ENCODE measurements at regions not wholly inside any gene's neighbourhood (a gene's known extent, or its start where the extent isn't known, plus 50 kb on each side); places are given as distances from the start of the nearest gene placed in this dataset.

DNA sequence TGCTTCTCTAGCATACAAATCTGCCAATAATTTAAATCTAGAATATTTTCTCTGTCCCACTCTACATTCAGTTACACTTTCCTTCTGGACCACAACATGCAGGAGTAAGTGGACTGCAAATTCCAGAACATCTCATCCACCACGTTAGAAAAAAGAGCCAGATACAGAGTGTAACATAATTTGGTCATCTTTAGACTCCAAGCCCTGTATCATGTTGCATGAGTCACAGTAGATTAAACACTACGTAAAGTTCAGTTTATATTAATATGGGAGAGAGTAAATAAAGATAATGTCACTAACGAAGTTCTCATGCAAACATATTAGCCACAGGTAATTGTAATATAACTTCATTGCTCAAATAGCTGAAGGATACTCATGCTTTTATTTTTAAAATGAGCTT, 327.0 kb downstream of the C6orf118 start:
- TF ChIP-seq, protein P1, sequence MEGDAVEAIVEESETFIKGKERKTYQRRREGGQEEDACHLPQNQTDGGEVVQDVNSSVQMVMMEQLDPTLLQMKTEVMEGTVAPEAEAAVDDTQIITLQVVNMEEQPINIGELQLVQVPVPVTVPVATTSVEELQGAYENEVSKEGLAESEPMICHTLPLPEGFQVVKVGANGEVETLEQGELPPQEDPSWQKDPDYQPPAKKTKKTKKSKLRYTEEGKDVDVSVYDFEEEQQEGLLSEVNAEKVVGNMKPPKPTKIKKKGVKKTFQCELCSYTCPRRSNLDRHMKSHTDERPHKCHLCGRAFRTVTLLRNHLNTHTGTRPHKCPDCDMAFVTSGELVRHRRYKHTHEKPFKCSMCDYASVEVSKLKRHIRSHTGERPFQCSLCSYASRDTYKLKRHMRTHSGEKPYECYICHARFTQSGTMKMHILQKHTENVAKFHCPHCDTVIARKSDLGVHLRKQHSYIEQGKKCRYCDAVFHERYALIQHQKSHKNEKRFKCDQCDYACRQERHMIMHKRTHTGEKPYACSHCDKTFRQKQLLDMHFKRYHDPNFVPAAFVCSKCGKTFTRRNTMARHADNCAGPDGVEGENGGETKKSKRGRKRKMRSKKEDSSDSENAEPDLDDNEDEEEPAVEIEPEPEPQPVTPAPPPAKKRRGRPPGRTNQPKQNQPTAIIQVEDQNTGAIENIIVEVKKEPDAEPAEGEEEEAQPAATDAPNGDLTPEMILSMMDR (conservative IDR thresholded peaks at IDR 0.05; ENCODE audit: low read depth, low read length): no peak
- no peak for TF ChIP-seq POLR2A (IDR thresholded peaks at IDR 0.05; ENCODE audit: low read depth, low read length)
- no peak for TF ChIP-seq SMC3 (IDR thresholded peaks at IDR 0.05; ENCODE audit: low read depth, low read length)
- TF ChIP-seq FOS (IDR thresholded peaks at IDR 0.05; ENCODE audit: low read depth, low read length): no peak
- no peak for TF ChIP-seq MAFK (IDR thresholded peaks at IDR 0.05; ENCODE audit: low read depth, low read length)
- TF ChIP-seq RAD21 (IDR thresholded peaks at IDR 0.05; ENCODE audit: low read length): no peak
- TF ChIP-seq CEBPB (IDR thresholded peaks at IDR 0.05; ENCODE audit: low read depth, low read length): no peak
- no peak for TF ChIP-seq CHD1 (IDR thresholded peaks at IDR 0.05; ENCODE audit: low read depth, low read length)
- no peak for TF ChIP-seq RFX5 (IDR thresholded peaks at IDR 0.05; ENCODE audit: low read depth, low read length)

All from IMR-90 (cell line).